ENCODE measurements at regions not wholly inside any gene's neighbourhood (a gene's known extent, or its start where the extent isn't known, plus 50 kb on each side); places are given as distances from the start of the nearest gene placed in this dataset.

- no peak for DNase-seq
Measured at GRCh38 chr14:34069854-34070582, 119.1 kb upstream of the EGLN3 start.

GRCh38 chr14:34067587-34067986 is 116.7 kb upstream of the EGLN3 start:
- no peak for DNase-seq

DNA sequence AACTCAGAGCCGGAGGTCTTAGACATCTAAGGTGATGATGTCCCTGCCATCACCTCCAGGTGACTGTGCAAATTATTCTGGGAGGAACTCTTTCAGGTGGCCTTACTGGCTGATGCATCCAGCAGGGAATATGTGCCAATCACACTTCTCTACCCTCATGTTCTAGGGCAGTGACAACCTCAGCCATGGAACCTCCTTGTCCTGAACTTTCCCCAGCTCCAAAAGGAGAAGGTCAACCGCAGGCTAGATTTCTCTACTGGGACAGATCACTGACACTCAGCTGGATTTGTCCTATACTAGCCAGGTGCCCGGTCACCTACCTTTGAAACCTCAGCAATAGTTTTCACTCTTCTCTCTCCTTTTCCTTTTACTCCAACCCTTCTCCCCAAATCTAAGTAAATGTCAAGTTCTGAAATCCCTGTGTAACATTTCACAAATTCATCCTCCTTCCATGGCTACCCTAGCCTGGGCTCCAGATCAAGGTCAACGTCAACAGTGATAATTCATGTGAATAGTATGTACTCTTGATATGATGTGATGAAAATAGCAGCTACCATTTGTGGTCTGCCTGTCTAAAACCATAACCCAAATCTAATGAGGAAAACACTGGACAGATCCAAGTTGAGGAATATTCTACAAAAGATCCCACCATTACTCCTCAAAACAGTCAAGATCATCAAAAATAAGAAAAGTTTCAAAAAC is 115.0 kb upstream of the EGLN3 start:
- no peak for DNase-seq

- DNase-seq = no peak
Measured at GRCh38 chr14:34065236-34065635, 114.4 kb upstream of the EGLN3 start.

DNA sequence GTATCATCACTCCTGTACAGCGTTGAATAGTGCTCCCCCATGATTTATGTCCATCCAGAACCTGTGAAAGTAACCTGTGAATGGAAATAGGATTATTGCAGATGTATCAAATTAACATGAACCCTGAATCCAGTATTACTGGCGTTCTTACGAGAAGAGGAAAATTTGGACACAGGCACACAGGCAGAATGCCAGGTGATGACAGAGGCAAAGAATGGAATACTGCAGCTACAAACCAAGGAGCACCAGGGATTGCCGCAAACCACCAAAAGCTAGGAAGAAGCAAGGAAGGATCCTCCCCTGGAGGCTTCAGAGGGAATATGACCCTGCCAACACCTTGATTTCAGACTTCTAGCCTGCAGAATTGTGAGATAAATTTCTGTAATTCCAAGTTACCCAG is 113.5 kb upstream of the EGLN3 start:
- DNase-seq = no peak

- DNase-seq = peak in 1 of 56 donors; percentile 3
Measured at GRCh38 chr14:34063470-34064164, 112.7 kb upstream of the EGLN3 start.

DNA sequence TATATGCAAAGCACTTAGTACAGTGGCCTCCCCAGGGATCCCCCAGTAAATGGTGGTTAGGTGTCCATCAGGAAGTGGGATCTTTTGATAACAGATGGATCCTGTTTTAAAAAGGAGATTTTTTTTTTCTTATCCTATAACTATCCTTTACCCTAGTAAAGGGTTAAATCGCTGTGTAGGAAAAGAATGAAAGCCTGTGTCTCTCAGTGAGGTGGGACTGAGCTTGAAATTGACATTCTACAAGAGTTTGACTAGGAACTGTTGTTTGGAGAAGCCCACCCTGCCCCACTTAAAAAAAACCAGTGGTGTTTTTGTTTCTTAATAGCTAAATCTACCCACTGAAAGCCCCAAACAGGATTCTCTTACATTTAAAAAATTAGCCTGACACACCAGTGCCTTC is 112.2 kb upstream of the EGLN3 start:
- DNase-seq = no peak

GRCh38 chr14:34062353-34062973 is 111.6 kb upstream of the EGLN3 start:
- no peak for DNase-seq

- DNase-seq = peak in 5 of 56 donors; percentile 20 to 64 (median 44)
Measured at GRCh38 chr14:34060651-34060999, 109.8 kb upstream of the EGLN3 start.

- DNase-seq = peak in 42 of 56 donors; percentile 7 to 77 (median 46)
Measured at GRCh38 chr14:34059925-34060650, 109.2 kb upstream of the EGLN3 start.

- no peak for DNase-seq
Measured at GRCh38 chr14:34059037-34059924, 108.4 kb upstream of the EGLN3 start.

GRCh38 chr14:34058510-34058909 is 107.6 kb upstream of the EGLN3 start:
- no peak for DNase-seq

DNA sequence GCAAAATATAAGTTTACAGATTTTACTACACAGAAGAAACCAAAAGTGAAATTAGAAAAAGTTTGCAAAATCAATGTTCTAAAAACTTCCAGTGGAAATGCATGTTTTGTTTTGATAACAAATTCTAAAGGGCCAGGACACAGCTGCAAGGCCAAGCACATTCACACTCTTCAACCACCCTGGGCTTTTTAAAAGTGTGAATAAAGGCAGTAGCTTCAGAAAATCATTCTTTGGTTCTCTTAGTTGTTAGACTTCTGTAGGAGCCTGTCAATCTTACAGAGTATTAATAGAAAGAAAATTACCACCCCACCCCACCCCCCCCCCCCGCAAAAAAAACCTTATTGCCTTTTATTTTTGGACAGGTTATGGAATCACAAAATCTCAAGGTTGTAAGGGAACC is 105.2 kb upstream of the EGLN3 start:
- no peak for DNase-seq

GRCh38 chr14:34055157-34055950 is 104.5 kb upstream of the EGLN3 start:
- no peak for DNase-seq

DNA sequence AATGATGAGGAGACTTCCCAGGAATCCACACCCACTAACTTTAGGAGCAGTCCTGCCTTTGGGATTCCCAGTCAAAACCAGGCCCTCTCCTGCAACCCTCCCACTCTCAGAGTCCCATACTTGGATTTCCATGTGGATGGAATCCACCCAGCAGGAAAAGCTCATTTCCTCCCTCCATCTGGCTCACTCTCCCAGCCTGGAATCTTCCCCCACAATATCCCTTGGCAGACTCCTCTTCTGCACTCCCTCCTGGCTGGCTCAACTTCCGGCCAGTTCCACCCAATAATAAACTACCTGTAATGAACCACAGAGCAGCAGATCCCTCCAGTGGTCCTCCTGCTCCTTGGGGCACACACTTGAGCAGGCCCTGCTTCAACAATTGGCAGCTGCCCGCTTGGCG is 102.8 kb upstream of the EGLN3 start:
- DNase-seq = peak in 10 of 56 donors; percentile 2 to 34 (median 12)

DNA sequence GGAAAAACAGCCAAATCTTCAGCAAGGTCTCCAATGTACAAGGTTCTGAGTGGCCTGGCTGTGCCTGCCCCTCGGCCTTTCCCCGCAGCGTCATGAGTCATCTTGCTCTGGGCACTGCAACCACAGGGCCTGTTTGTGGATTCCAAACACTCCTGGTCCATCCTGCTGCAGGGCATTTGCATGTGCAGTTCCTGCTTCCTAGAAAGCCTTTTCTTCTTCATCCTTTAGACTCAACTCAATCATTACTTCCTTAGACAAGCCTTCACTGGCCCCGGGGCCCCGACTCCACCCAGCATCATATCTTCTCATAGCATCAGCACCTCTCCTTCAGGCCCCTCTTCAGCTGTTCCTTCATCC is 101.8 kb upstream of the EGLN3 start:
- no peak for DNase-seq

GRCh38 chr14:34051966-34052657 is 101.2 kb upstream of the EGLN3 start:
- DNase-seq = no peak

DNA sequence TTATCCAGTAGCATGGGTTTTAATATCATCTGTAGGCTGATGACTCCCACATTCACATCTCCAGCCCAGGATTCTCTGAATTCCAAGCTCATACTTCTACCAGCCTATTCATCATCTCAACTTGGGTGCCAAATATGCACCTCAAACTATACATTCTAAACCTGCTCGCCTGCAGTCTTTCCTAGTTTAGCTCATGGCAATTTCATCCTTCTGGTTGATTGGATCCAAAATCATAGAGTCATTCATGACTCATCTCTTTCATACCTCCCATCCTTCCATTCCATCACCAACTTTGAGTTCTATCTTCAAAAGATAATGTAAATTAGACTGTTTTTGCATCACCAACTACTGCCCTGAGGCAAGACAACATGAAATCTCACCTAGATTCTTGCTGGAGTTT is 99.7 kb upstream of the EGLN3 start:
- DNase-seq = no peak

DNA sequence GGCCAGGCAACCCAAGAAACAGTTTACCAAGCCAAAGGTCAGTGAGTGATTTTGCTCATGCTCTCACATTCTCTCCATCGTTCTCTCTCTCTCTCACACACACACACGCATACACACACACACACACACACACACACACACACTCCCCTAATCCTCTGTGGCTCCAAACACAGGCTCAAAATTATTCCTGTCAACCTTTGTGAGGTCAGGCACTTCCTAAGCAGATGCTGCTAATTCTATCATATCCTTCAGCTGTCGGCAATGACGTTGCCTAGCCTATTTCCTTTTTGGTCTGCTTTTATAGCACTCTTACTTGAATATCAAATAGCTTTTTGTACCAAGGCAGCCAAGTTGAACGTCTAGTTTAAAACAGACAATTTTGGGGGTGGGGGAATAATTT is 98.9 kb upstream of the EGLN3 start:
- DNase-seq = no peak
